D341Med (cell line): ENCODE measurements at regions not wholly inside any gene's neighbourhood (a gene's known extent, or its start where the extent isn't known, plus 50 kb on each side); places are given as distances from the start of the nearest gene placed in this dataset.
"Not testable (repeated sequence)": the region's sequence is repeated elsewhere in the genome, so short reads cannot be mapped to it uniquely, and the experiment has no call there.

ENCODE experiments used
- DNase-seq: peaks from one replicate; pipeline ENCODE4 v3.0.0; 2012; ENCODE audit warnings: low spot score

DNA sequence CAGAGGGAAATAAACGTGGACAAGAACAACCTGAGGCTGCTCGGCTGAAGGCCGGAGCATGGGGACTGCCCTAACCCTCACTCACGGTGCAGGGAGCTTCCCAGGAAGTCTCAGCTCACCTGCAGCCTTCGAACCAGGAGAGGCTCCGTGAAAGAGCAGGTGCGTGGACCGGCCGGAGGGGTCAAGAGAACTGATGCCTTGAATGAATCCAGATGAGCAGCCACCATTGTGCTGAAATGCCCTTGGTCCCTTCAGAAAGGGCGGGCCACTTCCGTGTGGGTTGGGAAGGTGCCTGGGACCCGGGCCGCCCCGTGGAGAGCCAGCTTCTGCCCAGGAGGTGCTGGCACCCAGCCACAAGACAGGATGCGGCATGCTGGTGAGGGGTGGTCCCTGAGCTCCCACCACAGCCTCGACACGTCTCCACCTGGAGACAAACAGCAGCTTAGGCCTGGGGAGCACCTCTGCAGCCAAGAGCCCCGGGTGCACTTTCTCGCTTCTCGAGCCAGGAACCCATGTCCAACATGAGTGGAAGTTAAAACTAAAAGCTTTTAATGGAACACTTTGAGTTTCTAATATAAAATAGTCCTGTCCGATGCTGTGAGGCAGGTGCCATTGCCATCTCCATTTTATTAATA, 83.5 kb downstream of the TTLL2 start:
- no peak for DNase-seq

DNA sequence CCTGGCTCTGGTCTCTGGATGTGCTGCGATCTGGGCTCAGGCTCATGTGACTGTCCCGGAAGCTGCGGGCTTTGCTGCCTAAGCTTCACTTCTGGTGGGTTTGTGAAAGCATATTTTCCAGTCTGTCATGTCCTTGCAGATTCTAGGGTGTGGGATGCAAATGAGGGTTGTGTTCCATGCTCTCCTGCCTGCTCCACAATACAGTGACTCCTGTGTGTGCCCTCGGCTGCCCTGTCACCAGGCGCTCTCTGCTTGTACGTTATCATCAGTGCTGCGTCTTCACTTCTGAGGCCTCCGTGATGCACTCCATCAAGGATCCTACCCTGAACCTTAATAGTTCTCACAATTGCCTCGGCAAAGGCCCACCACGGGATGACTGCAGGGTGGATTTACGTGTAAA, 84.2 kb downstream of the TTLL2 start:
- DNase-seq = no peak

DNA sequence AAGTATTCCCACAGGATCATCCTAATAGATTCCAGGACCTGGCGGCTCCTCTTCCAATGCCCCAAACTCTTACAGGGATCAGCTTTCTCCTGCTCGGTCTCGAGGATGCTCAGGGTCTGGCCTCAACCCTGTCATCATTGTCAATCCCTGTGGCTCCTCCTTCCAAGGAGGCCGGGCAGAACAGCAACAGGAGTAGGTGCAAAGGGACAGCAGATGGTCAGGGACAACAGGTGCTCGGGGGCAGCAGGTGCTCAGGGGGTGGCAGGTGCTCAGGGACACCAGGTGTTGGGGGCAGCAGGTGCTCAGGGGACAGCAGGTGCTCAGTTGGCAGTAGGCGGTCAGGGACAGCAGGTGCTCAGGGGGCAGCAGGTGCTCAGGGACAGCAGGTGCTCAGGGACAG, 84.8 kb downstream of the TTLL2 start:
- no peak for DNase-seq

DNA sequence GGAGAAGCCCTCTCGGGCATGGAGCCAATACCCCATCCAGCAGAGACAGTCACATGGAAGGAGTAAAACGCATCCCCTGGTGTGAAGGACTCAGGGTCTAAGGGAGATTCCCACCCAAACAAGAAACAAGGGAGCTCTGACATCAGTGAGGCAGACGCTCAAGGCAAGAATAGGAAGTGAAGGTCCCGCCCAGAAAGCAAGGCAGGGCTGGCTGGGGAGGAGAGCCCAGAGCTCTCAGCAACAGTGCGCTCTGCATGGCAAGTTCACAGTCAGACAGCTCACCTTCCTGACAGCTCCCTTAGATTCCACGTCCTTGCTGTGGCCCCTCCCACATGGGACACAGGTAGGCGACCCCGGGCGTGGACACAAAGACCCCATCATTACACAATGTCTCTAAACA, 85.6 kb downstream of the TTLL2 start:
- DNase-seq = no peak

DNA sequence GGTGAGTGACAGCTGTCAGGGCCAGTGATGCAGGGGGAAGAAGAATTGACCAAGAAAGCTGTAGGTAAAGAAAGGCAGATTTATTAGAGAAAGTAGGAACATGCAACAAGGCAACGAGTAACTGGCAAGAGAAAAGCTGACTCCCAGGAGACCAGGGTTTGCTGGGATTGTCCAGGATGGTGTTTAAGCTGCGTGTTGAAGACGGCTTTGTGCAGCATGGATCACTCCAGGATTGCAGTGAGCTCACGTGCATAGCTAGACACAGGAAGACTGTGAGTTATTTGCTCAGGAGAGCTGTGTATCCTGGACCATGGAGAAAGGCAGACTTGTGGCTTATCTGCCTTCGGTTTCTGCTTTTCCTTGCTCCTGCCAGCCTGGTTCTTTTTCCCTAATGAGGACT, 87.6 kb downstream of the TTLL2 start:
- DNase-seq = no peak

DNA sequence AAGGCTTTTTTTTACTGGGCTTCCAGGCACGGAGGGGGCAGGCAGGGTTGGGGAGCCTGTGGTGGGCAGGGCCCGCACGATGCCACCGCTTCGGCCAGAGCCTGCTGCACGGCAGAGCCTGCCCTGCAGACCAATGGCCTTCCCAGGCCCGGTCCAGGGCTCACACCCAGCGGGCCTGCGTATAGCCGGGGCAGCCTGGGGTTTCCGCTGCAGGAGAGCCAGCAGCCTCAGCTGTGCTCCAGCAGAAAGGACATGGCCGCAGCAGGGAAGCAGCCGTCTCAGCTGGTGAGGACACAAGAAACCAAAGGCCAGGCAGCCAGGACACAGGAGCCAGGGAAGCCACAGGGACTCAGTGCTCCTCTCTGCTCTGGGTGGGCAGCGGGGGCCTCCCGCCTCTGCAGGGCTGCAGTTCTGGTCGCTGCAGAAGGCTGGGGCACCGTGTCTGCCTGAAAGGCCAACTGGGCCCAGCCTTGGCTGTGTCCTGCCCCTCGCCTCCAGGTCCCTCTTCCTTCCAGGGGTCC, 90.6 kb downstream of the TTLL2 start:
- DNase-seq = no peak

DNA sequence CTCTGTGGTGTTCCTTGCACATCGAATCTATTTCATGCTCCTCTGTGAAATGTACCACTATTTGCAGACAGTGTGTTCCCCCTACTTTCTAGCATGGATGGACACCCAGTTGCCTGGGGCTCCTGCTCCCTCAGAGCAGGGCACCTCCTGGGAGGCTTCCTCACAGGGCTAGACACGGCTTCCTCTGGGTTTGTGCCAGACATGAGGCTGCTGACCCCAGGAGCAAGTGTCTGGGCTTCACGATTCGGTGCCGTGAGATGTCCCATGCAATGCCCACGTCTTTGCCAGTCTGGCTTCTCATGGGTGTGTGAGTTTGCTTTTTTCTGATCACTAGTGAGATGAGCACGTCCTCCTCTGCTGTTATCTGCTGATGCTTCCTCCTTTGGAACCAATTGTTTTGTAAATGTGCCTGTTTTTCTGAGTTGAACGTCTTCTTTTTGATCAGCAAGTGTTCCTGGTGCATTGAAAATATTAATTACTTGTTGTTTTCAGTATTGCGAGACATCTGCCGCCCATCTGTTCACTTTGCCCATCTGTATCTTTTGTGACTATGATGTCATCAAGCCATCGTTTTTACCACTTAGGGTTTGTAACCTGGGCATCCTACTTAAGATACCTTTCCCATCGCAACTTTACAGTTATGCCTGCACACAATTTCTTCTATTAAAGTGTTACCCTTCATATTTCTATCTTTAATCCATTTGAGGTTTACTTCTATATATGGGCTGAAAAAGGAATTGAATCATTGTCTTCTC, 92.0 kb downstream of the TTLL2 start:
- DNase-seq = no peak

DNA sequence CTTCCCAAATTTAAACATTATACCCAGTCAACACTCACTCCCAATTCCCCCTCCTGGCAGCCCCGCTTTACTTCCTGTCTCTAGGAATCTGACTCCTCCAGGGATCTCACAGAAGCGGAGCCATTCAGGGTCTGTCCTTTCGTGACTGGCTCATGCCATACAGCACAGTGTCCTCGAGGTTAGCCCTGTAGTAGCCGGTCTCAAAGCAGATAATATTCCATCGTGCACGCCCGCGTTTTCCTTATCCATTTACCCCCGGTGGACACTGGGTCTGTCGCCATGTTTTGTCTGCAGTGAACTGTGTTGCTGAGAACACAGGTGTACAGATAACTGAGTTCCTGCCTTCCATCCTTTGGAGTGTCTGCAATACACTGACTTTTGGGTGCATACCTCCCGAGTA, 95.3 kb downstream of the TTLL2 start:
- no peak for DNase-seq

DNA sequence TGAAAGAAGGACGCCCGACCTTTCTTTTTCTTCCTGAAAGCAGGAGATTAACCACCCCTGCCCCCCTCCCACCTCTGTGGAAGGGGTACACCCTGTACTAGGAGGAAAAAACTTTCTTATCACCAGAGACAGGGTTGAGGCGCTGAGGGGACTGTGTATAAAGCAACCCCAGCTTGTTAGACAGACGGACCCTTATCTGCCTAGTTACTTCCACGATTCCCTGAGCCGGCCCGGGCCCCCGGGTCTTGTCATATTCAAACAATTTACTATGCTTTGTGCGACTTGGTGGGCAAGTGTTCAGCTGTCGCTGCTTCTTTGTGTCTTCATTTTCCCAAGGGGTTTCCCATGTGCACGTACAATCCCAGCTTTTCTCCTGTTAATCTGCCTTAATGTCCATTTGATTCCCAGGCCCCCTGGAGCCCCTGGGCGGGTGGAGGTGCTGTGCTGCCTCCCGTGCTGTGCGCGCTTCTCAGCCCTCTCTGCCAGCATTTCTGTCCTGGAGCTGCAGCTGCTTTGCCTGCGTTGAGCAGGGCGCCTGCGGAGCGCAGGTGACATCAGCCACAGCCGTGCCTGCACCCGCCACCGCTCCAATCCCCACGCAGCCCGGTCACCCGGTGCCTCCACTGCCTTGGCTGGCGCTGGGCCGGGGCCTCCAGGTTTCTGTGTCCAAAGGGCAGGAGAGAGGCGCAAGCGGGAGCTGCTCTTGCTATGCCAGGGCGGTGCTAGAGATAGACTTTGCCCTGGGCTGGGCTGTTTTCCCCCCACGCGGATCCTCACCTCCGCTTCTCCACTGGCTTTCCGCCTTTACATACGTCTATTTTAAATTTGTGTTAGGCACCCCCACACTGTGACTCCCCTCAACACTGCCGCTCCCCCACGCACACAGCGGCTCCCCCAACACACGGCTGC, 96.2 kb downstream of the TTLL2 start:
- DNase-seq = peak; percentile 68

DNA sequence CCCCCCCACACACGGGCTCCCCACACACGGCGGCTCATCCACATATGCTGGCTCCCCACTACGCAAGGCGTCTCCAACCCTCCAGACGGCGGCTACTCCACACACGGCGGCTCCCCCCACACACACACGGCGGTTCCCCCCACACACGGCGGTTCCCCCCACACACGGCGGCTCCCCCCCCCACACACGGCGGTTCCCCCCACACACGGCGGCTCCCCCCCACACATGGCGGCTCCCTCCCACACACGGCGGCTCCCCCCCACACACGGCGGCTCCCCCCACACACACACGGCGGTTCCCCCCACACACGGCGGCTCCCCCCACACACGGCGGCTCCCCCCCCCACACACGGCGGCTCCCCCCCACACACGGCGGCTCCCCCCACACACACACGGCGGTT, 97.1 kb downstream of the TTLL2 start:
- DNase-seq = not testable (repeated sequence)

DNA sequence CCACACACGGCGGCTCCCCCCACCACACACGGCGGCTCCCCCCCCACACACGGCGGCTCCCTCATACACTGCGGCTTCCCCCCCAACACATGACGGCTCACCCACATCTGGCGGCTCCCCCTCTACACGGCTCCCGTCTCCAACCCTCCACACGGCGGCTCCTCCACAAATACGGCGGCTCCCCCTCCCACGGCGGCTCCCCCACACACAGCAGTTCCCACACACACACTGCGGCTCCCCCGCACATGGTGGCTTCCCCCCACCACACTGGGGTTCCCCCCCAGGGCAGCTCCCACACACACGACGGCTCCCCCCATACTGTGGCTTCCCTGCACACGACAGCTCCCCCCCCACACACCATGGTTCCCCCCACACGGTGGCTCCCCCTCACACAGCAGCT, 98.0 kb downstream of the TTLL2 start:
- DNase-seq = no peak

DNA sequence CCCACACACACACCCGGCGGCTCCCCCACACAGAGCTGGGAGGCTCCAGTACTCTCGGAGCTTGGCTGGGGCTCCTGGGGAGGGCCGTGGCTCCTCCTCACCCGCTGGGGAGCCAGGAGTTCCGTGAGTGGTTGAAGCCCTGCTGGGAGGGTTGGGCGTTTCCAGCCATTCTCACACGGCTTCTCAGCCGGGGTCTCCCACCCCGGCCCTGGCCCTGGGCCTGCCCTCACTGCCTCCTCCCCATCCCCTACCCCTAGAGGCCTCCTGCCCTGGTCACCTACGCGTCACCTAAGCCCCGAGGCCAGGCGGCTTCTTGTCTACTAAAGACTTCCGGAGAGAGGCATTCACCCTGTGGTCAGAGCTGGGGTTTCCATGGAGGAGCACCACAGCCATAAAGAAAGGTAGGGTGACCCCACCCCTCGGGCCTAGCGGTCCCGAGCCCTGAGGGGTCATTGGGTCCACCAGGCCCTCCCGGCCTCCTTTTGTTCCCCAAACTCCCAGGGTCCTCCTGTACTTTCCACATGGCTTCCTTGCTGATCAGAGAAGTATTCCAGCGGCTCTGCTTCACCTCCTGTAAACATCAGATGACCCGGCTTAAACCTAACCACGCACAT, 99.3 kb downstream of the TTLL2 start:
- no peak for DNase-seq

DNA sequence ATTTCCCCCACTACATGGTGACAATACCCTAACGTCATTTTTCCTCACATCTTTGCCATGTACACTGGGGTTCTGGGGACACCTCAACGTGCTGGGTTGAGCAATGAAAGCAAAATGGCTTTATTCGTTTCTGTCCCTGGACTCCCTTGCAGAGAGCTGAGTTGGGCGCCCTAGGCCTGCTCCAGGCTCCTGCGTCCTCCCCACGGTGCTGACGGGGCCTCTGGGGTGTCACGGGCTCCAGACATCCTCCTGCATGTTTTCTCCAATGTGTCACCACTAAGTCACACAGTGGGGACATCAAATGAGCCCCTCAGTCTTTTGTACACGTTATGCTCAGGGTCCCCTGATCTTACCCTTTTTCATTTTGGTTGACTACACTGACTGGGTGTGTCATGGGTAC, 99.8 kb downstream of the TTLL2 start:
- no peak for DNase-seq

DNA sequence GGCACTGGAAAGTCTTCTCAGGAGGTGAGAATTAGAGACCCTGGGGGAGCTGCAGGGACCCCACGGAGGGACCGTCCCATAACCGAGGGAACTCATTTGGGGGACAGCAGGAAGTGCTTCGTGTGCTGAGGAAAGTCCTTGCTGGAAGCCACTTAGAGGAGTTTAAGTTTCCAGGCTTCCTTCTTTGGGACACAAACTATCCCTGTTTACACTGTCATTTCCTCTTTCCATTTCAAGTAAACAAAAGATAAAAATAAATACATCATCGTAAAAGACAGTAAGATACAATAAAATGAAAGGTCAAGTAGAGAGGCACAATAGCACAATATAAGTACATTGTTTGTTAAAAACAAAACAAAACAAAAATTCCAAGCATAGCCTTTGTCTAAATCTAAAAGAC, 101.2 kb downstream of the TTLL2 start:
- no peak for DNase-seq

DNA sequence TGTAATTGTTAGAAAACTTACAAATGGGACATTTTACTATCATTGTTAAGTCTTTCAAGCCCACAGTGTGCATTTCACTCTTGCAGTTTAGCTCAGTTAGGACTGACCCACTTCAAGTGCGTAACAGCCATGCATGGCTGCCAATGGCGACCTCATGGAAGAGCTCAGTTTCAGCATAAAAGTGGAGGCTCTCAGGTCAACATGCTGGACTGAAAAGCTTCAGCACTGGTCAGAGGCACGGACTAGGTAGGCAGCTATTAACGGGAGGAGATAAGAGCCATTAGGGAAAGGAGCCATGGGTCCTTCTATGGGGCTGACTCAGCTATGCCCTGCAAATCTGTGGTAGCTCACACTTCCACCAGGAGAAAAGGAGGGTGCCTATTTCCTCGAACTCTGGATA, 101.8 kb downstream of the TTLL2 start:
- no peak for DNase-seq

DNA sequence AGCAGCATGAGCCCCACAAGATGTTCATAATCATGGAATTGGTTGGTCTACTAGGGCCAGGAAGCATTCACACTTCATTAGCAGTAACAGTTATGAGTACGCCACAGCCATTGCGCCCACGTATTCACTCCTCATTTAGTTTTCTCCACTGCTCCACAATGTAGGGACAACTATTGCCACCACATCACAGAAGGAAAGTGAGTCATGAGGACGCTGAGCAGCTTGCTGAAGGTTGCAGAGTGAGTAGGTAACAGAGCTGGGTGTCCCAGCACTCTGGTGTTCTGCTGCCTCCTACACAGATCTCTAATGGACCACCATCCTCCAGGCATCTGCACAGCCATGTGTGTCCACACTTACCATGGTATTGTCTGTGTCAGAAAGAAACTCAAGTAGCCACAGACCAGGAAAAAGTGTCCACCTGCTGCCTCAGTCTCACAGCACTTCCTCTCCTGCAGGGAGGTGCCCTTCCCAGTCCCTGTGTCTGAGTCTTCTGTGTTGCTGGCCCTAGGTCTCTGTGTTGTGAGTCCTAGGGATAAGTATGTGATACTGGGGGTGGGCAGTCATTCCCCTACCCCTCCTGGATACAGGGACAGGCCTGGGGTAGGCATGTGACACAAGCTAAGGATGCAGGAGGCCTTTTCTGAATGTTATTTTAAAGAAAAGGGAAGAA, 103.9 kb downstream of the TTLL2 start:
- no peak for DNase-seq

DNA sequence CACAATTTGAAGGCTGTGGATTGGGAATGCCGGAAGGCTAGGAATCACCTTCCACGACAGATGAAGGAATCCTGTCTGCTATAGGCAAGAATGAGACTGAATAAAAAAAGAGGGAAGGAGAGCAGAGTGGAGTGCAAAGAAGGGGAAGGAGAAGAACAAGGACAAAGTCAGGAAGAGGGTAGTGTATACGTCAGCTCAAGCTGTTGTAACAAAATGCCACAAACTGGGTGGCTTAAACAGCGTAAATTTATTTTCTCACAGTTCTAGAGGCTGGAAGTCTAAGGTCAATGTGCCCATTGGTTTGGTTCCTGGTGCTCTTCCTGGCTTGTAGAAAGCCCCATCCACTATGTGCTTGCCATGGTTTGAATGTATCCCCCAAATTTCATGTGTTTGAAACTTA, 104.5 kb downstream of the TTLL2 start:
- DNase-seq = no peak

DNA sequence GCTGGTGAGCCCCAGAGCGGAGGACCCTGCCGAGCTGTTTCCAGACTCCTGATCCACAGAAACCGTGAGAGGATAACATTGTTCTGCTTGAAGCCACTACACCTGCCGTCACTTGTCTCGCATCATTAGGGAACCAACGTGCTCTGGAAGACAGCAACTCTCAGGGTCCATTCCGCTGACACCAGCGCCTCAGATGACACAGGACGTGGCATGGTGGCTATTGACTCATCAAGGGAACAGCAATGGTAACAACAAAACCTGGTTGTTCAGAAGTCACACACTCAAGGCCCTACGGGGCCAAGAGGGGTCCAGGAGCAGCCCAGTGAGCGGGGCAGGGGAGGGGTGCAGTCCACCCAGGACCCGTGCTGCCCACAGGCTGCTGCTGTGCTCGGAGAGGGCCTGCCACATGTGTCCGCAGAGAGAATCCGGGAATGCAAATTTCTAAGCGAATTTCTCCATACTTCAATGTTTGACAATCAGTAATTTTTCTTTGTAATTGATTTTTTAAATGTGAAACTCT, 110.4 kb downstream of the TTLL2 start:
- no peak for DNase-seq

DNA sequence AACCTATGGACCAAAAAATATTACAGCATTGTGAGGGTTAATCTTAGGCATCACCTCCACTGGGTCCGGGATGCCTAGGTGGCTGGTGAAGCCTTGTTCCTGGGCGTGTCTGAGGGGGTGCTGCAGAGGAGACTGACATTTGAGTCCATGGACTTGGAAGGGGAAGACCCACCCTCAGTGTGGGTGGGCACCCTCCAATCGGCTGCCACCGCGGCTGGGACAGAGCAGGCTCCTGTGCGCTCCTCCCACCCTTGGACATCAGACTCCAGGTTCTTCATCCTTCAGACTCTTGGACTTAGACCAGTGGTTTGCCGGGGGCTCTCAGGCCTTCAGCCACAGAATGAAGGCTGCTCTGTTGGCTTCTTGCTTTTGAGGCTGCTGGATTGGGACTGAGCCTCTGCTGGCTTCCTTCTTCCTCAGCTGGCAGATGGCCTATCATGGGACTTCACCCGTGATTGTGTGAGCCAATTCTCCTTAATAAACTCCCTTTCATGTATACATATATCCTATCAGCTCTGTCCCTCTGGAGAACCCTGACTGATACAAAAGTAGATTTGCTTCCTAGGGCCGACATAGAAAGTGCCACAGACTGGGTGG, 113.1 kb downstream of the TTLL2 start:
- DNase-seq = no peak

DNA sequence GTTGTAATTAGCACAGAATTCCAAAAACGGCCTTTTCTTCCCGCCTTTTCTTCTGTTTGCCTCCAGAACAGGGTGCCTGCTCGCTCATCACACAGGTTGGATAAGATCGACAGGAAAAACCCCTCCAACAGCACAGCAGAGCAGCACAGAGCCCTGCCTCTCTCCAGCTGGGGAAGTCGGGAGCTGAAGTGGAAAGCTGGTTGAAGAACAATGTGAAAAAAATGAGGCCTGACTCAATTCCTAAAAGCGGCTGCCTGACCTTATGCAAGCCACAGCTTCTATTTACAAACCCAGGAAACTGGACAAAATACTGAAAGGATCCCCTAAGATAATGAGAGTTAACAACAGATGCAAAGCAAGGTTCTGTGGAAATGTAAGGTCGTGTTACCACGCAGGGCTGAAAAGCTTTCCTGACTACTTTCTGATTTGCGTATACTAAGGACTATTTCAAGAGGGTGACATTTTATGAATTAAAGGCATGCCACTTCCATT, 116.9 kb downstream of the TTLL2 start:
- DNase-seq = no peak

DNA sequence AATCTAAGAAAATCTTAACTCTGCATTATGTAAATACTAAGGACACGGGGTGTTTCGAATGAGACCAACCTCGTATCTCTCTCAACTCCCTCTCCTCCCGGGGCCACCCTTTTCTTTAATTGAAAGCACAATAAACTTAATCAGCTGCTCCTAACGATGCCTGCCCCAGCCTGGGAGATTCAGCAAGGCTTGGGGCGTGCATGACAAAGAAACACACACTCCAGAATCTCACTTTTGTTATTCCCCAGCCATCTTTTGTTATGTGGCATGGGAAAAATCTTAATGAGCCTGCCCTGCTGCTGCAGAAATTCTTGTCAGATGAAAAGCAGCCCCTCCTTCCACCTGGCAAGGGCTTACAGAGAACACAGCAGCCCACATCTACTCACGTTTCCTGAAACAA, 117.4 kb downstream of the TTLL2 start:
- no peak for DNase-seq
